DND-41 (cell line): ENCODE measurements at regions not wholly inside any gene's neighbourhood (a gene's known extent, or its start where the extent isn't known, plus 50 kb on each side); places are given as distances from the start of the nearest gene placed in this dataset.

Experiments
- ATAC-seq: fragments of 200-7000 bp; cut with Tn5 transposase; 3 replicates; pipeline ENCODE4 v1.9.1; 2021; ENCODE audit warnings: low read depth; ENCODE audit not compliant: insufficient read depth
- DNase-seq: peaks from one replicate; pipeline ENCODE4 v3.0.0-alpha.2; 2020
- H2AFZ ChIP-seq: 2 replicates; pipeline ENCODE4 v1.6.0; 2012; ENCODE audit warnings: low read depth, low read length
- H3K27ac ChIP-seq: 2 replicates; pipeline ENCODE4 v1.5.1; 2012; ENCODE audit warnings: low read length, inconsistent platforms
- H3K27me3 ChIP-seq: fragments of 200-600 bp; sonication (generic); 2 replicates; pipeline ENCODE4 v1.6.0; 2012; ENCODE audit warnings: low read length, mild to moderate bottlenecking, inconsistent platforms; ENCODE audit not compliant: insufficient read depth, poor library complexity
- H3K36me3 ChIP-seq: 2 replicates; pipeline ENCODE4 v1.5.1; 2012; ENCODE audit warnings: low read length, inconsistent platforms; ENCODE audit not compliant: insufficient read depth
- H3K4me1 ChIP-seq: 2 replicates; pipeline ENCODE4 v1.5.1; 2012; ENCODE audit warnings: mild to moderate bottlenecking, low read length; ENCODE audit not compliant: insufficient read depth
- H3K4me2 ChIP-seq: 2 replicates; pipeline ENCODE4 v1.6.0; 2012; ENCODE audit warnings: mild to moderate bottlenecking, moderate library complexity, low read length, inconsistent platforms; ENCODE audit not compliant: insufficient read depth
- H3K4me3 ChIP-seq, 2 experiments: fragments of 200-600 bp in 1 of 2; shearing (Covaris generic) in 1 of 2; 2 replicates each; pipeline ENCODE4 v1.5.1; 2012 to 2016; ENCODE audit warnings: inconsistent platforms in 2 of 2, low read length in 2 of 2, mild to moderate bottlenecking in 2 of 2, low read depth in 1 of 2, moderate library complexity in 1 of 2
- H3K79me2 ChIP-seq: 2 replicates; pipeline ENCODE4 v1.6.0; 2012; ENCODE audit warnings: low read length, inconsistent platforms; ENCODE audit not compliant: insufficient read depth
- H3K9ac ChIP-seq: 2 replicates; pipeline ENCODE4 v1.6.0; 2012; ENCODE audit warnings: low read depth, mild to moderate bottlenecking, inconsistent platforms, low read length, moderate library complexity
- H3K9me3 ChIP-seq: 2 replicates; pipeline ENCODE4 v1.5.1; 2012; ENCODE audit warnings: low read length, moderate library complexity, mild to moderate bottlenecking, inconsistent platforms; ENCODE audit not compliant: insufficient read depth, severe bottlenecking
- H4K20me1 ChIP-seq: 2 replicates; pipeline ENCODE4 v1.6.0; 2012; ENCODE audit warnings: low read length; ENCODE audit not compliant: insufficient read depth
- CTCF ChIP-seq: IDR thresholded peaks from 2 replicates; pipeline ENCODE4 v1.5.1; 2012; ENCODE audit warnings: borderline replicate concordance, low read length, moderate library complexity, mild to moderate bottlenecking; ENCODE audit not compliant: poor library complexity, severe bottlenecking; ENCODE audit errors: extremely low read depth
- EZH2 ChIP-seq: IDR thresholded peaks from 3 replicates; pipeline ENCODE4 v1.6.1; 2012; ENCODE audit warnings: borderline replicate concordance, low read depth, mild to moderate bottlenecking, moderate library complexity, low read length, inconsistent platforms; ENCODE audit not compliant: severe bottlenecking

GRCh38 chr10:125373546-125373945 is 213.2 kb upstream of the CTBP2 start:
- DNase-seq = no peak
- H3K4me1 ChIP-seq = no peaks in the 10 kb centered on the region
- no peaks in the 10 kb centered on the region for H3K27me3 ChIP-seq
- no peaks in the 10 kb centered on the region for H3K36me3 ChIP-seq
- no peaks in the 10 kb centered on the region for H3K9me3 ChIP-seq
- no peak overlapping the region for H3K27ac ChIP-seq
- no peak for TF ChIP-seq EZH2
- no peak for TF ChIP-seq CTCF
- no peak overlapping the region for H3K4me3 ChIP-seq
- ATAC-seq = no peak
- no peak overlapping the region for H3K4me2 ChIP-seq
- H4K20me1 ChIP-seq = no peaks in the 10 kb centered on the region
- no peak overlapping the region for H2AFZ ChIP-seq
- no peak overlapping the region for H3K9ac ChIP-seq
- no peaks in the 10 kb centered on the region for H3K79me2 ChIP-seq

GRCh38 chr10:125370578-125370977 is 210.2 kb upstream of the CTBP2 start:
- DNase-seq (no peak), ATAC-seq (no peak)
- H3K4me2 ChIP-seq = no peak overlapping the region
- no peak overlapping the region for H2AFZ ChIP-seq
- no peak overlapping the region for H3K27ac ChIP-seq
- H3K4me3 ChIP-seq = no peak overlapping the region
- no peaks in the 10 kb centered on the region for H3K79me2 ChIP-seq
- H3K36me3 ChIP-seq = no peaks in the 10 kb centered on the region
- no peaks in the 10 kb centered on the region for H4K20me1 ChIP-seq
- H3K9ac ChIP-seq = no peak overlapping the region
- TF ChIP-seq CTCF (no peak), EZH2 (no peak)
- no peaks in the 10 kb centered on the region for H3K4me1 ChIP-seq
- H3K27me3 ChIP-seq = no peaks in the 10 kb centered on the region
- H3K9me3 ChIP-seq = no peaks in the 10 kb centered on the region

- DNase-seq = no peak
- no peak for ATAC-seq
- Histone ChIP-seq H3K27ac (no peak overlapping the region), H4K20me1 (no peaks in the 10 kb centered on the region), H3K36me3 (no peaks in the 10 kb centered on the region), H3K9ac (no peak overlapping the region), H3K9me3 (no peaks in the 10 kb centered on the region), H3K79me2 (no peaks in the 10 kb centered on the region), H3K4me3 (no peak overlapping the region), H2AFZ (no peak overlapping the region), H3K4me2 (no peak overlapping the region), H3K27me3 (no peaks in the 10 kb centered on the region), H3K4me1 (no peaks in the 10 kb centered on the region)
- no peak for TF ChIP-seq EZH2
- no peak for TF ChIP-seq CTCF
Observed at GRCh38 chr10:125369382-125370326, 209.3 kb upstream of the CTBP2 start.
